ENCODE measurements at regions not wholly inside any gene's neighbourhood (a gene's known extent, or its start where the extent isn't known, plus 50 kb on each side); places are given as distances from the start of the nearest gene placed in this dataset.
A peak's percentile ranks its signal among the peaks of the same experiment; 100 is the strongest.

- DNase-seq, result no peak
- TF ChIP-seq CTCF (IDR thresholded peaks at IDR 0.05), result no peak
- intact Hi-C loops (cut with DNase I), result no loop called here
- Histone ChIP-seq H3K4me1 (no peaks in the 10 kb centered on the region), H3K36me3 (ENCODE audit: insufficient read depth in 1 of 2, low read depth in 1 of 2) (no peaks in the 10 kb centered on the region), H3K9me3 (peaks cover 6% of the 10 kb centered on the region), H3K4me3 (no peak overlapping the region), H3K27ac (peak overlapping the region; percentile 53), H3K27me3 (ENCODE audit: insufficient read depth in 3 of 3, low read length in 2 of 3) (no peaks in the 10 kb centered on the region)
- peak in 1 of 4 donors; percentile 34 for ATAC-seq
- WGBS, 3 donors, result 49 to 58% (median 56%) methylated on average over 10 of the region's 10 CpGs
Measured at GRCh38 chr14:64645220-64645892, 58.9 kb upstream of the PLEKHG3 start.

GRCh38 chr14:64646103-64646502 lies 58.1 kb upstream of the PLEKHG3 start:
- ATAC-seq (no peak), DNase-seq (no peak)
- Histone ChIP-seq H3K27ac (peak overlapping the region; percentile 30), H3K27me3 (ENCODE audit: insufficient read depth in 3 of 3, low read length in 2 of 3) (no peaks in the 10 kb centered on the region), H3K4me1 (no peaks in the 10 kb centered on the region), H3K4me3 (no peak overlapping the region), H3K36me3 (ENCODE audit: insufficient read depth in 1 of 2, low read depth in 1 of 2) (no peaks in the 10 kb centered on the region), H3K9me3 (peaks cover 6% of the 10 kb centered on the region)
- TF ChIP-seq CTCF (IDR thresholded peaks at IDR 0.05), result no peak
- WGBS, 3 donors, result 65 to 68% (median 67%) methylated on average over 5 of the region's 5 CpGs
- intact Hi-C loops (cut with DNase I), result no loop called here

- intact Hi-C loops (cut with DNase I), result no loop called here
- H3K4me1 ChIP-seq, result no peaks in the 10 kb centered on the region
- H3K27ac ChIP-seq, result no peak overlapping the region
- ATAC-seq (peak; percentile 37 to 88 (median 73)), DNase-seq (peak; percentile 50 to 83)
- TF ChIP-seq CTCF (IDR thresholded peaks at IDR 0.05), result no peak
- no peaks in the 10 kb centered on the region for H3K27me3 ChIP-seq (ENCODE audit: insufficient read depth in 3 of 3, low read length in 2 of 3)
- H3K4me3 ChIP-seq, result no peak overlapping the region
- WGBS, 3 donors, result 56 to 63% (median 57%) methylated on average over 13 of the region's 13 CpGs
- no peaks in the 10 kb centered on the region for H3K36me3 ChIP-seq (ENCODE audit: insufficient read depth in 1 of 2, low read depth in 1 of 2)
- H3K9me3 ChIP-seq, result no peaks in the 10 kb centered on the region
Measured at GRCh38 chr14:64649383-64649998, 54.7 kb upstream of the PLEKHG3 start.

GRCh38 chr14:64653900-64654245 lies 50.4 kb upstream of the PLEKHG3 start:
- Histone ChIP-seq H3K9me3 (no peaks in the 10 kb centered on the region), H3K4me1 (no peaks in the 10 kb centered on the region), H3K4me3 (no peak overlapping the region), H3K27ac (peak overlapping the region; percentile 53), H3K36me3 (ENCODE audit: insufficient read depth in 1 of 2, low read depth in 1 of 2) (no peaks in the 10 kb centered on the region), H3K27me3 (ENCODE audit: insufficient read depth in 3 of 3, low read length in 2 of 3) (no peaks in the 10 kb centered on the region)
- intact Hi-C loops (cut with DNase I), result no loop called here
- DNase-seq, result no peak
- 88 to 94% (median 90%) methylated on average over 5 of the region's 5 CpGs for WGBS, 3 donors
- no peak for ATAC-seq
- TF ChIP-seq CTCF (IDR thresholded peaks at IDR 0.05), result no peak

Measured in psoas muscle (tissue), 7 donors.